Dedifferentiated amniotic fluid mesenchymal stem cell (primary cell): ENCODE measurements at regions not wholly inside any gene's neighbourhood (a gene's known extent, or its start where the extent isn't known, plus 50 kb on each side); places are given as distances from the start of the nearest gene placed in this dataset.
"Not testable (repeated sequence)": the region's sequence is repeated elsewhere in the genome, so short reads cannot be mapped to it uniquely, and the experiment has no call there.

Experiments
- DNase-seq: peaks from one replicate; pipeline ENCODE4 v3.0.0-alpha.2; 2016; ENCODE audit errors: extremely low spot score

- DNase-seq, result no peak
These were observed 604.7 kb upstream of the SOX9 start for GRCh38 chr17:71516149-71516548.

- no peak for DNase-seq
These were observed 601.5 kb upstream of the SOX9 start for GRCh38 chr17:71519285-71519684.

DNA sequence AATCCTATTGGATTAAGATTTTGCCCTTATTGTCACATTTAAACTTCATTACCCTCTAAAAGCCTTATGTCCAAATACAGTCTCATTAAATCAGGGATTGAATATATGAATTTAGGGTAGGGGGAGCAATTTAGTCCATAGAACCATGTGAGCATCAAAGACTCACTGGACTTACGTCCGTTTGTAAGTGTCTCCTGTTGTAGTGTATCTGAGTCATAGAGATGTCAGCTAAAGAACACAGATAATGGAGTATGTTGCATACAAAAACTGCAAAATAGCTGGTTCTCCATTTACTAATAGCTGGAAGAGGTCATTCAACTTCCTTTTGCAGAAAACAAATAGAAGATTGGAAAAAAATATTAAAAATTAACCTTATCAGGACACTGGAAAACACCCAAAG lies 599.1 kb upstream of the SOX9 start:
- no peak for DNase-seq

DNA sequence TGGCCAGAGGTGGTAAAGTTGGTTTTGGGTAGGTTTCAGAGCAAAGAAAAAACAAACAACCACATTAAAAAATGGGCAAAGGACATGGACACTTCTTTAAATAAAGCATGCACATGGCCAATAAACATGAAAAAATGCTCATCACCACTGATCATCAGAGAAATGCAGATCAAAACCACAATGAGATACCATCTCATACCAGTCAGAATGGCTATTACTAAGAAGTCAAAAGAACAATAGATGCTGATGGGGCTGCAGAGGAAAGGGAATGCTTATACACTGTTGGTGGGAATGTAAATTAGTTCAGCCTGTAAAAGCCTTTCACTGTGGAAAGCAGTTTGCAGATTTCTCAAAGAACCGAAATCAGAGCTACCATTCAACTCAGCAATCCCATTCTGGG lies 598.4 kb upstream of the SOX9 start:
- DNase-seq, result no peak

- DNase-seq, result no peak
These were observed 593.5 kb upstream of the SOX9 start for GRCh38 chr17:71527311-71527710.

GRCh38 chr17:71528210-71528609 lies 592.6 kb upstream of the SOX9 start:
- DNase-seq, result no peak

DNA sequence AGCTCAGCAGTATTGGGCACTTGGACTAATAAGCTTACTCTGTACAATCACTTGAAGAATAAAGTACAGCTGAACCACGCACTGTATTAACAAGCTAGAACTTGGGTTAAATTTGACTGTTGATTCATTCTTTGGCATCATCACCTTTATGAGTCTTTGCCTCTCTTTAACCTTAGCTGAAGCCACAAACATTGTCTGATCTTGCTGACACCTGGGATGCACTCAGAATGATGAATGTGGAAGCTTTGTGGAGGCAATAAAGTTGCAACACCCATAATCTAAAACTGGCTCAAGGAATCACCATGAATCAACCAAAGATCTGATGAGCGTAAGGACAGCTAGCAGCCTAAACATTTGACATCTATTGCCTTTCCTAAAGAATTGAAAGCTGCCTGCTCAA lies 590.6 kb upstream of the SOX9 start:
- no peak for DNase-seq

DNA sequence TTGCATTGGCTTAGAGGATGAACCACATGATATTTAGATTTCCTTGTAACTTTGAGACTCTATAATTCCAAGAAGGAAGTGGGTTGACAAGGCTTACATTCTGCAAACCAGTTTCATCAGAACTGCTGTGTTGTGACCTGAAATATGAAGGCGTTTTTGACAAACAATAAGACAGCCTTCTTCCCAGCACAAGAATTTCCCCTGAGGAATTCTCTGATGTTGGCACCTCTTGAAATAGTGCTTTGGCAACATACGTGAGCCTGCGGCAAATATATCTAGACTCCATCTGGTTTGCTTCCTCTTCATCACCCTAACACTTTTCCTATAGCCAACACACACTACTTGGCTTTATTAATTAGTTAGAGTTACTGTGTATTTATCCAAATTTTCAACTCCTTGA lies 585.5 kb upstream of the SOX9 start:
- DNase-seq, result no peak

GRCh38 chr17:71546419-71546818 lies 574.4 kb upstream of the SOX9 start:
- DNase-seq, result no peak

DNA sequence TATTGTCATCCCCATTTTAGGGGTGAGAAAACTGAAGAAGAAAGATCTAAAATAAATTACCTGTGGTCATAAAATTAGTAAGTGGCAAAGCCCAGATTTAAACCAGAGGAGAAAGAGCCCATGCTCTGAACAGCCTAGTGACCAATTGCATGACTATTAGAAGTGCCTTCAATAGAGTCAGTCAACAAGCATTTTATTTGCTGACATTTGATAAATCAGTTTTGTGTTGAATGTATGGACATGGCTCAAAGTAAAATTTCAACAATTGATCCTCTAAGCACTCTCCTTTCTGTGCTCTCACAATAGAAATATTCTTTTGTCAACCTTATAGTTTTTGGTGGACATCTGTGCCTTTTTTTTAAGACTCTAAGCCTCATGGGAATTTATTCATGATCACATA lies 572.9 kb upstream of the SOX9 start:
- DNase-seq, result no peak

GRCh38 chr17:71548540-71549190 lies 572.2 kb upstream of the SOX9 start:
- DNase-seq, result no peak

GRCh38 chr17:71550675-71551074 lies 570.1 kb upstream of the SOX9 start:
- DNase-seq, result no peak

DNA sequence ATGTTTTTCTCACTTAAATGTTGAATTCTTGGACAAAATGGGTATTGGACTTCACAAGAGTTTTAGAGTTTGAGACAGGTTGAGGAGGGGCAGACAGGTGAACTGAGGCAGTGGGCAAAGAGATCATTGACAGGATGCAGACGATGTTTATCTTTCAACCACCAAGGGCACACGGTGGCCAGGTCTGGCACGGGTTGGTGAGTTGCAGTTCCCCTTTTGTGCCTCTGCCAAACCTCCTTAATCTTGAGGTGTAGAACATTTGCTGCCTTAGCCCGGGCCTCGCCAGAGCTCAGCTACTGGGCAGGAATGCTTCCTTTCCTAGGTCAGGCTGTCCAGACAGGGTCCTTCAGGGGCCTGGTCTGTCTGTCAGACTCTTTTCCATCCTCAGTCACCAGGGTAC lies 567.4 kb upstream of the SOX9 start:
- DNase-seq, result no peak

- DNase-seq, result no peak
These were observed 561.9 kb upstream of the SOX9 start for GRCh38 chr17:71558901-71559300.

DNA sequence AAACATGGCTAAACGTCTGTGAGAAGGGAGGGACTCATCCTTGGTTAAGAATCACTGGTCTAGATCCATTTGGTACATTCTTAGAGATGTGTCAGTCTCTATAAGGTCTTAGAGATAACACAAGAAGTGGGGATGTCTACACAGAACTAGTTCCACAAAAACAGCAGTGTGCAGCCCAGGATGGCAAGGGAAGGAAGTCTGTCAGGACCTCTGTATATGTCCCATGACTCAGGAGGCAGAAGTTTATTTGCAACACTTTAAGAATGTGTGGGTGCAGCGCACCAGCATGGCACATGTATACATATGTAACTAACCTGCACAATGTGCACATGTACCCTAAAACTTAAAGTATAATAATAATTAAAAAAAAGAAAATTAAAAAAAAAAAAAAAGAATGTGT lies 548.5 kb upstream of the SOX9 start:
- no peak for DNase-seq

DNA sequence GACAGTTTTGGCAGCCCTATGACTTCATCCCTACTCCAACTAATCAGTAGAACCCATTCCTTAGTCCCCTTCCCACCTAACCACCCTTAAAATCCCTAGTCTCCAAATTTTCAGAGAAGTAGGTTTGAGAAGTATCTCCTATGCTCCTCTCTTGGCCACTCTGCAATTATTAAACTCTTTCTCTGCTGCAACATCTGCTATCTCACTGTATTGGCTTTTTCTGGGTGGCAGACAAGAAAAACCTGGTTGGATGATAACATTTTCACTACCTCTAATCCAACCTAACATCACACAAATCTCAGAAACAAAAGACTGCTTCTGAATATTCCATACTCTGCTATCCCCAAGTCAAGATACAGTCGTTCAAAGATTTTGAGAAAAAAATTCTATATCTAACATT lies 542.4 kb upstream of the SOX9 start:
- no peak for DNase-seq

- no peak for DNase-seq
These were observed 540.6 kb upstream of the SOX9 start for GRCh38 chr17:71580220-71580619.

DNA sequence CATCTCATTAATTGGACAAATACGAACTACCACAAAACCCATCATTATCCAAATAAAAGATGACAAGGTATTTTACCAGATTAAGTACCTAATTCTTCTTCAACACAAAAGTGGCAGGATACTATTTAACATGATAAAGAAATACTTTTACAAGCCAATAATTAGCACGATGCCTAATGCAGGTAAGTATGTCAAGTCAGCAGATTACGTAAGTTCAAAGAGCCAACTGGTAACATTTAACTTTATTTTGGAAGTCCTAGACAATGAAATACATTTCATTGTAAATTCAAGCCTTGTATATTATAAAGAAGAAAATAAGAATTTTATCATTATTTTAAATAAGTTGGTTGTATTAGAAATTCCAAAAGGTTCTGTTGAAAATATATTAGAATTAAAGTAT lies 535.3 kb upstream of the SOX9 start:
- no peak for DNase-seq

GRCh38 chr17:71592431-71592830 lies 528.4 kb upstream of the SOX9 start:
- no peak for DNase-seq

DNA sequence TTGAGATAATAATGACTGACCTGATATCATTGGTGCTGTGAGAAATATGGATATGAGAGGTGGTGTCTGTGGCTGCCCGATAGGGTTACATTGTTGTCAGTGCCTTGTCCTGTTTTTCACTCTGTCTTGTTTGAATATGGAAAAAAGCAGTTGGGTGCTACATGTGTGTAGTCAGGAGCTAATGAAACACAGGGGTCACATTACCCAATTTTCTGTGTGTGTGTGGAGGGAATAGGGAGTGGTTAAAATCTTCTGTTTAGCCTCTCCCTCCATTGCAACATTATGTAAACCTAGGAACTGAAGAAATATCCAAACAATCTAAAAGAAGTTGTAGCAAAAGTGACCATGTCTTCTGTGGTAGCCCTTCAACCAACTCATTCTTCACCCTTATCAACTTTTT lies 527.7 kb upstream of the SOX9 start:
- no peak for DNase-seq

DNA sequence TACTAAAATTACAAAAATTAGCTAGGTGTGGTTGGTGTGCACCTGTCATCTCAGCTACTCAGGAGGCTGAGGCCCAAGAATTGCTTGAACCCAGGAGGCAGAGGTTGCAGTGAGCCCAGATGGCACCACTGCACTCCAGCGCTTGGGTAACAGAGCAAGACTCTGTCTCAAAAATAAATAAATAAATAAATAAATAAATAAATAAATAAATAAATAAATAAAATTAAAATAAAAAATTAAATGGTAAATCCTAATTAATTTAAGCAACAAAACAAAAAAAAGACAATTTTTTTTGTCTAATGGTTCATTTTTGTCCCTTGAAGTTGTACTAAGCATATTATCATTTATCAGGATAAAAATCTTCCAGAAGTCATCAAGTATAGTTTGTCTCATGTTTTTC lies 521.2 kb upstream of the SOX9 start:
- DNase-seq, result not testable (repeated sequence)

DNA sequence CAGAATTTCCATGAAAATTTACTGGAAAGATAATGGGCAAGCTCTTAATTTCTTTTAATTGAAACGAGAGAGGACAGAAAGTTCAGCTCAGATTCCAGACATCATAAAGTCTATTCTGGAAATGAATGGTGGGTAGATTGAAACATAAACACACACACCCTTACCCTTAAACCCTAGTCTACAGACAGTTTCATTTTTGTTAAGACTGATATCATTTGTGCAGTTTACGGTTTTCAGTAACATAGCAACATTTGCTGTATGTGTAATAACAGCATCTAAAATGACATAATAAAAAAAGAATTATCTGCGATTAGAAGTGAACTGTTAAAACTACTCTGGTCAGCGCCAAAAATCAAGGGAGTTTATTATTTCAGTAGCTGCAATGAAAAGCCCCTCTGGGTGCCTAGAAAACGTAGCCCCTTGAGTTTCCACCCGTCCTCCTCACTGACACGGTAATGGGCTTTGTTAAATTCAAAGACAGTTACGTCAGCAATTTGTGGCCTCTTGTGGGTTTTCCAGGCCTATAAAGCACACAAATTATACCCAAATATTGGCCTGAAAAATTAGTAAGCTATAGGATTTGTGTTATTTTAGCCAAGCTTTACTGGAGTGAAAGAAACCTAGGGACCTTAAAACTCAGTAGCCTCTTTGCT lies 520.6 kb upstream of the SOX9 start:
- DNase-seq, result no peak

DNA sequence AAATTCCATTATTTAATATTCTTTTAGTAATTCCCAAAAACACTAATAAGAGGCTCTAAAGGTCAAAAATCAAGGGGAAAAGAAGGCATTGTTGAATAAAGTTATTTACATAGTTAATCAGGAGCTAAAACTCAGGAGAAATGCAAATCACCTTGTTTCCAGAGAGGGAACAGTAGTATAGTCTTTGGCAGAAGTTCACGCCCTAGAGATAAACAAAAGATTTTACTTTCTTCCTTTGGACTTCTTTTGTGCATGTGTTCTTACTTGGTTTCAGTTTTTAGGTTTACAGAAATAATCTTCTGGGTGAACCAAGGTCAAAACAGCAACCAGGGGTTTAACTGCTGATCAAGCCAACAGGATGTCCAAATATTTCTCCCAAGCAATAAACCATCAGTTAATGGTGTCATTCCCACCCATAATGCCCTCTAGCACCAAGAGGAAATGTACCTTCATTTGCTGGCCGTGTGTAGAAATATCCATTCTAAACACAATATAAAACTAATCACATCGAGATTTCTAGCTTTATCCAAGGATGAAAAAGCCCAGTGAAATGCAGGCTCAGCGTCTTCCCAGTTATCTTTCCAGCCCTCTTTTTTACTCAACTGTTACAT lies 518.8 kb upstream of the SOX9 start:
- DNase-seq, result no peak

GRCh38 chr17:71613996-71614395 lies 506.8 kb upstream of the SOX9 start:
- DNase-seq, result no peak
